ENCODE measurements at regions not wholly inside any gene's neighbourhood (a gene's known extent, or its start where the extent isn't known, plus 50 kb on each side); places are given as distances from the start of the nearest gene placed in this dataset.

DNA sequence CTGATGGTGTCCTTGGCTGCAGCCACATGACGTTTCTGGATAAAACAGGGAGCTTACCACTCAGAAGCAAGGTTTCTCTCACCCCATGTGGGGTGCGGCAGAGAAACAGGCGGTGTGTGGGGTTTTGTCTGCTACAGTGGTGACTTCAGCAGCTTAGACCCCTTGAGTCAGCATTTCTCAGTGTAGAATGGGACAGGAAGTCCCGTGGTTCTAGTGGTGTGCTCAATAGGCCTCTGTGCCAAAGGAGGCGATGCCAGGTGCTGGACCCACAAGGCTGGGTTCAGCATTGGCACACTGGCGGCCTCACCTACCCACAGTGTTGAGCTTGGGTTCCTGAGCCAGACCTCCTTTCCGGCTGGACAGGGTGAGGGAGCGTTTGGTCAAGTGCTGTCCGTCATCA is 125.2 kb upstream of the SMIM23 start:
- DNase-seq = no peak

GRCh38 chr5:171661143-171661542 is 124.5 kb upstream of the SMIM23 start:
- no peak for DNase-seq

GRCh38 chr5:171663311-171664085 is 122.1 kb upstream of the SMIM23 start:
- no peak for DNase-seq

- no peak for DNase-seq
Measured at GRCh38 chr5:171664489-171664888, 121.1 kb upstream of the SMIM23 start.

GRCh38 chr5:171666815-171667214 is 118.8 kb upstream of the SMIM23 start:
- DNase-seq = no peak

DNA sequence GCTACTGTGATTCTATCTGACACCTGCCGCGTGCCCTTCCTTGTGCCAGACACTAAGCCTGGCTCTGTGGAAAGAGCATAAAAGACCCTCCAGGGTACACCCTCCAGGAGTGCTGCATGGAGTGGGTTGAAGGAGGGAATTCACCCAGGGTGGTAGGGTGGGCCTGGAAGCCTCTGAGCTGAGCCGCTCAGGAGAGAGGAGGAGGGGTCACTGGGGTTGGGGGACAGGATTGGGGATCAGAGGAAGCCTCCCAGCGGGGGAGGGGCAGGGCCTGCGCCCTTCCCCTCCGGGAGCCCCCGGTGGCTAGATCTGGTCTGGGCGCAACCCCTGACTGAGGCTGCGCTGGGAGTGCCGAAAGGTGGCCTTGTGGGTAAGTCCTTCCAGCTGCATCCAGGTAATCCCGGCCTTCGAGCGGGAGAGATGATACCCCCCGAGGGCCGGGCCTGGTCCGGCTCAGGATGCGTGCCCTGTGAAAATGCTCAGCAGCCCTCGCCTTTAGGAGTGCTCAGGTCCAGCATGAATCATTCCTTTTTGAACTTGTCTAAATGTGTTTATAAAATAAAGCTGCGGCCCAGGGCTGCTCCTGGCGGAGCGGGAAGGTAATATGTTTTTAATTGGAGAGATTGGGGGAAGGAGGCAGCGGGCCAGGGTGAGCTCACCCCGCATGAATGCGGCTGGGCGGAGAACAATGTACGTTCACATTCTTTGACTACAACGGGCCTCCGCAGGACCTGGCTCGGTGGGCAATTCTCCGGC is 118.1 kb upstream of the SMIM23 start:
- no peak for DNase-seq

GRCh38 chr5:171668097-171668412 is 117.6 kb upstream of the SMIM23 start:
- DNase-seq = no peak

- no peak for DNase-seq
Measured at GRCh38 chr5:171669571-171669970, 116.0 kb upstream of the SMIM23 start.

DNA sequence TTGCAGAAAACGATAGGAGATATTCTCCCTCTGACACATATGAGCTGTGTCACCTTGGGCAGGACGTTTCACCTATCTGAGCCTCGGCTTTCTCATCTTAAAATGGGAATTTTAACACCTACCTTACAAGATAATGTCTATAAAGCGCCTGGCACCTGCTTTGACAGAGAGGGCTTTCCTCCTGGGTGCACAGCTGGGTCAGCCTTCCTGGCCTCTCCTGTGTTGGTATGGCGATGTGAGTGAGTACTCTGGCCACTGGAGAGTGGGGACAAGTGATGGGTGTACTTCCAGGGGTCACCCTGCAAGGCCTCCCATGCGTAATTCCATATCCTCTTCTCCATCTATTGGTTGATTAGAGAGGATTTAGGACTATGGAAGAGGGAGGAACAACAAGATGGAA is 113.1 kb upstream of the SMIM23 start:
- no peak for DNase-seq

GRCh38 chr5:171673328-171673727 is 112.3 kb upstream of the SMIM23 start:
- no peak for DNase-seq

DNA sequence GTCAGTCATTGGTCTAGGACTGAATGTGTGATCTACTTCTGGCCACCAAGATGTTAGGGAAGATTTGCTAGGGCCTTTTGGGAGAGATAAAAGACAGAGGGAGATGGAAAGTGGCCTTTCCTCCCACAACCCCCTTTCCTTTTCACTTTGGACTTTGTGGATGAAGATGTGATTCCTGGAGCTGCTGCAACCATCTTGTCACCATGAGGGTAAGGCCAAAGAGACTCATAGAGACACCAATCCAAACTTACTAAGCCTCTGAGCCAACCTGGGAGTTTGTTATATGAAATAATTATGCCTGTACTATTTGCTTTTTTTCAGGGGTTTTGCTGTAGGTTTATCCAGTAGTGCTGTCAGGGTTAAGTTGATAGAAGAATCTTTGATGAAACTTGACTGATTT is 111.8 kb upstream of the SMIM23 start:
- no peak for DNase-seq

GRCh38 chr5:171675511-171675910 is 110.1 kb upstream of the SMIM23 start:
- DNase-seq = no peak

DNA sequence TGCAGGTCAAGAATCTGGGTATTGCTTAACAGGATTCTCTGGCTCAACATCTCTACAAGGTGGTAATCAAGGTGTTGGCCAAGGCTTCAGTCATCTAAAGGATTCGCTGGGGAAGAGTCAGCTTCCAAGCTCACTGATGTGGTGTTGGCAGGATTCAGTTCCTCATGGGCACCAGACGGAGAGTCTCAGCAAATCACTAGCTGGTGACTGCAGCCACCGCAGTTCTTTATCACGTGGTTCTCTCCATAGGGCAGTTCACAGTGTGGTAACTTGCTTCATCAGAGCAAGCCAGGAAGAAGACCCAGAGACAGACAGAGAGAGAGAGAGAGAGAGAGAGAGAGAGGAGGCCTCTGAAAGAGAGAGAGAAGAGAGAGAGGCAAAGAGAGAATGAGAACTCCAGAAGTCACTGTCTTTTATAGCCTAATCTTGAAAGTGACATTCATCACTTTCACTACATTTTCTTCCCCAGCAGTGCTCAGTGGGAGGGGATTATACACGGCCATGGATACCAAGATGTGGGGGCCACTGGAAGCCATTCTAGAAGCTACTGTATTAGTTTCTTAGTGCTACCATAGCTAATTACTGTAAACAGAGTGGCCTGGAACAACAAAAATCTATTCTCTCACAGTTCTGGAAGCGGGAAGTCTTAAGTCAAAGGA is 109.2 kb upstream of the SMIM23 start:
- no peak for DNase-seq

GRCh38 chr5:171678646-171679045 is 107.0 kb upstream of the SMIM23 start:
- DNase-seq = no peak

- DNase-seq = no peak
Measured at GRCh38 chr5:171680485-171680884, 105.1 kb upstream of the SMIM23 start.

DNA sequence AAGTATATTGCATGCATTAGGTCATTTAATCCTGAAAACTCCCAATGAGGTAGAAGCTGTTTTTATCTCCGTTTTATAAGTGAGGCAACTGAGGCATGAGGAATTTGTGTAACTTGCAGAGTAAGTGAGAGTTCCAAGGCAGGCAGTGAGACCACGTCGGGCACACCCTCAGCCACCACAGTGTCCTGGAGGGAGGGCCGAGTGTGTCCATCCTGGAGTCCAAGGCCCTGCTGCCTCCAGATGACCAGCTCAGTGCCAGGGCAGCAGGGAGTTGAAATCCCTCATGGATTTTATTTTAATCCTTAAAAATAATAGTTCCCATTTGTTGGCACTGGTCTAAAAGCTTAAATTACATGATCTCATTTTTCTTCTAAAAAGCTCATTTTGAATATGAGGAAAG is 104.6 kb upstream of the SMIM23 start:
- no peak for DNase-seq

GRCh38 chr5:171681677-171682076 is 103.9 kb upstream of the SMIM23 start:
- DNase-seq = no peak

- no peak for DNase-seq
Measured at GRCh38 chr5:171682801-171683200, 102.8 kb upstream of the SMIM23 start.

GRCh38 chr5:171684169-171684568 is 101.4 kb upstream of the SMIM23 start:
- no peak for DNase-seq

GRCh38 chr5:171688696-171689495 is 96.7 kb upstream of the SMIM23 start:
- DNase-seq = peak; percentile 41

DNA sequence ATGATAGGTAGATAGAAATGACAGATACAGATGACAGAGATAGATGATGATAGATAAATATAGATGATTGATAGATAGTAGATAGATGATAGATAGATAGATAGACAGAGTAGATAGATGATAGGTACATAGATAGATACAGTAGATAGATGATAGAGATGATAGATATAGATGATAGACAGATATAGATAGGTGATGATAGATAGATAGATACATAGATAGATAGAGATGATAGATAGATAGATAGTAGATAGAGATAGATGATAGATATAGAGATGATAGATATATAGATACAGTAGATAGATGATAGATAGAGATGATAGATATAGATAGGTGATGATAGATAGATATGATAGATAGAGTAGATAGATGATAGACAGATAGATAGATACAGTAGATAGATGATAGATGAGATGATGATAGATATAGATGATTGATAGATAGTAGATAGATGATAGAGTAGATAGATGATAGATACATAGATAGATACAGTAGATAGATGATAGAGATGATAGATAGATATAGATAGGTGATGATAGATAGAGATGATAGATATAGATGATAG is 95.7 kb upstream of the SMIM23 start:
- no peak for DNase-seq

DNA sequence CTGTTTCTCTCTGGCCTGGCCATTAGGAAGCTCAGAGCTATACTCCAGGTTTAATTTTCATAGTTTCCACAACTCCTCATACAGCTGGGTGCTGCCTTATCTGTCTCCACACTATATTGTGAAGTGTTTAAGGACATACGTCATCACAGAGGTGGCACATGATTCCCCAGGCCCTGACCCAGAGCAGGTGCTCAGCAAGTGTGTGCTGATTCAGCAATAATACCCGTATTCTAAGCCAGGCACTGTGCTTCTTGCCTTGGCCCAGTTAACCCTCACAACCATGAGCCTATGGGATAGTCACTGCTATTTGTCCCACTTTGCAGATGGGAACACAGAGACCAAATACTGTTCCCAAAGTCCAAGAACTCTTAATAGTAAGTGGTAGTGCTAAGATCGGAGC is 93.5 kb upstream of the SMIM23 start:
- DNase-seq = peak; percentile 40

GRCh38 chr5:171692936-171693335 is 92.7 kb upstream of the SMIM23 start:
- no peak for DNase-seq
